SU-DHL-6 (cell line): ENCODE measurements at regions not wholly inside any gene's neighbourhood (a gene's known extent, or its start where the extent isn't known, plus 50 kb on each side); places are given as distances from the start of the nearest gene placed in this dataset.

Experiments used
- H2AFZ ChIP-seq: fragments of 200-600 bp; sonication (generic); 2 replicates; pipeline ENCODE4 v1.6.1; 2014; ENCODE audit warnings: low read depth, mild to moderate bottlenecking, moderate library complexity, mixed read lengths, antibody characterized with exemption, low read length; ENCODE audit not compliant: severe bottlenecking
- H3F3A ChIP-seq: fragments of 200-600 bp; shearing (Covaris generic); 2 replicates; pipeline ENCODE4 v1.6.0; 2016; ENCODE audit warnings: antibody characterized with exemption, mild to moderate bottlenecking; ENCODE audit not compliant: insufficient read depth
- H3K27ac ChIP-seq: fragments of 200-600 bp; sonication (generic); 2 replicates; pipeline ENCODE4 v1.5.1; 2016; ENCODE audit warnings: low read depth, mild to moderate bottlenecking, low read length, moderate library complexity, mixed read lengths
- H3K27me3 ChIP-seq: fragments of 200-600 bp; sonication (generic), shearing (Covaris generic); 2 replicates; pipeline ENCODE4 v1.6.0; 2014; ENCODE audit warnings: mild to moderate bottlenecking, low read length
- H3K36me3 ChIP-seq: fragments of 200-600 bp; sonication (generic); 2 replicates; pipeline ENCODE4 v1.6.1; 2014; ENCODE audit warnings: mild to moderate bottlenecking, low read length, mixed read lengths
- H3K4me2 ChIP-seq: fragments of 300-600, 200-600 bp; shearing (Covaris generic), sonication (generic); 2 replicates; pipeline ENCODE4 v1.6.0; 2014; ENCODE audit warnings: low read length, low read depth, mild to moderate bottlenecking; ENCODE audit not compliant: poor library complexity, severe bottlenecking
- H3K4me3 ChIP-seq: fragments of 200-600 bp; sonication (generic); 2 replicates; pipeline ENCODE4 v1.5.1; 2014; ENCODE audit warnings: antibody characterized with exemption, low read length, mild to moderate bottlenecking, mixed read lengths; ENCODE audit not compliant: insufficient read depth, poor library complexity, severe bottlenecking
- H3K79me2 ChIP-seq: fragments of 200-600 bp; sonication (generic); 2 replicates; pipeline ENCODE4 v1.6.1; 2014; ENCODE audit warnings: mild to moderate bottlenecking, low read length, moderate library complexity; ENCODE audit not compliant: insufficient read depth
- H3K9ac ChIP-seq: fragments of 200-600 bp; sonication (generic); 2 replicates; pipeline ENCODE4 v1.7.0; 2014; ENCODE audit warnings: mild to moderate bottlenecking, low read length
- H3K9me2 ChIP-seq: fragments of 200-600 bp; sonication (generic); replicated peaks from 2 replicates; pipeline ENCODE4 v1.6.1; 2014; ENCODE audit warnings: low read length; ENCODE audit not compliant: insufficient read depth
- H3K9me3 ChIP-seq: fragments of 200-600 bp; sonication (generic); 2 replicates; pipeline ENCODE4 v1.6.1; 2014; ENCODE audit warnings: low read length, mixed read lengths; ENCODE audit not compliant: insufficient read depth
- H4K20me1 ChIP-seq: fragments of 200-600 bp; sonication (generic); 2 replicates; pipeline ENCODE4 v1.6.1; 2014; ENCODE audit warnings: low read depth, mild to moderate bottlenecking, antibody characterized with exemption, low read length, moderate library complexity, mixed read lengths
- CTCF ChIP-seq: fragments of 200-600 bp; sonication (generic); IDR thresholded peaks from one replicate; pipeline ENCODE4 v1.5.1; 2017; ENCODE audit warnings: antibody characterized with exemption, mild to moderate bottlenecking, low read length, moderate library complexity; ENCODE audit not compliant: insufficient read depth, poor library complexity, severe bottlenecking
- EZH2phosphoT487 ChIP-seq: fragments of 200-600 bp; sonication (generic), shearing (Covaris generic); conservative IDR thresholded peaks from 2 replicates; pipeline ENCODE4 v1.6.1; 2018; ENCODE audit warnings: mild to moderate bottlenecking, antibody characterized with exemption, low read length, moderate library complexity, mixed read lengths

DNA sequence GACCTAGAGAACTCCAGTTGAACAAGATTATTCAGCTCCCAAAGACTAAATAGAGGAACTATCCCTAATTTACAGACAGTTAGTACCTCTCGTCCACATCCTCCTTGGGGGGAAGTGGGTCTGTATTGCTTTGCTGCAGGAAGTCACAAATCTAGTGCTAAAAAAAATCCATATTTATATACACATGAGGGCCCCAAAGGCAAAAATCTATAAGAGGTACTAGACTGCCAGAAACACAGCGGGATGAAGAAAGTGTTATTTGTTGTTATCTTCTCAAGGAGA lies 190.1 kb downstream of the TTC8 start:
- Histone ChIP-seq H4K20me1 (no peaks in the 10 kb centered on the region), H3K9me3 (no peaks in the 10 kb centered on the region), H3K27me3 (no peaks in the 10 kb centered on the region), H3K36me3 (no peaks in the 10 kb centered on the region), H3K9me2 (no peaks in the 10 kb centered on the region), H2AFZ (no peak overlapping the region), H3K9ac (no peak overlapping the region), H3K27ac (no peak overlapping the region), H3F3A (no peaks in the 10 kb centered on the region), H3K79me2 (no peaks in the 10 kb centered on the region), H3K4me3 (no peak overlapping the region), H3K4me2 (no peak overlapping the region)
- TF ChIP-seq EZH2phosphoT487 (no peak), CTCF (no peak)

GRCh38 chr14:89015016-89015415 lies 190.6 kb downstream of the TTC8 start:
- no peak overlapping the region for H3K9ac ChIP-seq
- H3K9me2 ChIP-seq: no peaks in the 10 kb centered on the region
- no peaks in the 10 kb centered on the region for H3K36me3 ChIP-seq
- no peaks in the 10 kb centered on the region for H3F3A ChIP-seq
- no peak overlapping the region for H3K4me3 ChIP-seq
- H3K27ac ChIP-seq: no peak overlapping the region
- H2AFZ ChIP-seq: no peak overlapping the region
- TF ChIP-seq EZH2phosphoT487 (no peak), CTCF (no peak)
- no peaks in the 10 kb centered on the region for H3K79me2 ChIP-seq
- H3K4me2 ChIP-seq: no peak overlapping the region
- no peaks in the 10 kb centered on the region for H3K27me3 ChIP-seq
- no peaks in the 10 kb centered on the region for H3K9me3 ChIP-seq
- H4K20me1 ChIP-seq: no peaks in the 10 kb centered on the region

GRCh38 chr14:89017417-89017816 lies 193.0 kb downstream of the TTC8 start:
- no peaks in the 10 kb centered on the region for H3K9me2 ChIP-seq
- no peak overlapping the region for H3K9ac ChIP-seq
- H3K4me2 ChIP-seq: no peak overlapping the region
- no peak overlapping the region for H3K4me3 ChIP-seq
- H3K9me3 ChIP-seq: no peaks in the 10 kb centered on the region
- H3K27ac ChIP-seq: no peak overlapping the region
- TF ChIP-seq EZH2phosphoT487 (no peak), CTCF (no peak)
- no peak overlapping the region for H2AFZ ChIP-seq
- H3K79me2 ChIP-seq: no peaks in the 10 kb centered on the region
- H3K27me3 ChIP-seq: no peaks in the 10 kb centered on the region
- H3F3A ChIP-seq: no peaks in the 10 kb centered on the region
- no peaks in the 10 kb centered on the region for H4K20me1 ChIP-seq
- no peaks in the 10 kb centered on the region for H3K36me3 ChIP-seq

GRCh38 chr14:89022274-89022673 lies 197.8 kb downstream of the TTC8 start:
- H3K4me3 ChIP-seq: no peak overlapping the region
- no peaks in the 10 kb centered on the region for H3K79me2 ChIP-seq
- H3K9ac ChIP-seq: no peak overlapping the region
- no peaks in the 10 kb centered on the region for H3K27me3 ChIP-seq
- no peaks in the 10 kb centered on the region for H3F3A ChIP-seq
- H3K27ac ChIP-seq: no peak overlapping the region
- H2AFZ ChIP-seq: no peak overlapping the region
- no peak for TF ChIP-seq CTCF
- no peak for TF ChIP-seq EZH2phosphoT487
- no peak overlapping the region for H3K4me2 ChIP-seq
- H3K9me3 ChIP-seq: no peaks in the 10 kb centered on the region
- no peaks in the 10 kb centered on the region for H3K9me2 ChIP-seq
- H4K20me1 ChIP-seq: no peaks in the 10 kb centered on the region
- no peaks in the 10 kb centered on the region for H3K36me3 ChIP-seq
